GM21367 (cell line): ENCODE measurements at regions not wholly inside any gene's neighbourhood (a gene's known extent, or its start where the extent isn't known, plus 50 kb on each side); places are given as distances from the start of the nearest gene placed in this dataset.

Source experiments
- ATAC-seq: cut with Tn5 transposase; IDR thresholded peaks from one replicate; pipeline ENCODE4 v1.9.1; 2021; ENCODE audit not compliant: unreplicated experiment

DNA sequence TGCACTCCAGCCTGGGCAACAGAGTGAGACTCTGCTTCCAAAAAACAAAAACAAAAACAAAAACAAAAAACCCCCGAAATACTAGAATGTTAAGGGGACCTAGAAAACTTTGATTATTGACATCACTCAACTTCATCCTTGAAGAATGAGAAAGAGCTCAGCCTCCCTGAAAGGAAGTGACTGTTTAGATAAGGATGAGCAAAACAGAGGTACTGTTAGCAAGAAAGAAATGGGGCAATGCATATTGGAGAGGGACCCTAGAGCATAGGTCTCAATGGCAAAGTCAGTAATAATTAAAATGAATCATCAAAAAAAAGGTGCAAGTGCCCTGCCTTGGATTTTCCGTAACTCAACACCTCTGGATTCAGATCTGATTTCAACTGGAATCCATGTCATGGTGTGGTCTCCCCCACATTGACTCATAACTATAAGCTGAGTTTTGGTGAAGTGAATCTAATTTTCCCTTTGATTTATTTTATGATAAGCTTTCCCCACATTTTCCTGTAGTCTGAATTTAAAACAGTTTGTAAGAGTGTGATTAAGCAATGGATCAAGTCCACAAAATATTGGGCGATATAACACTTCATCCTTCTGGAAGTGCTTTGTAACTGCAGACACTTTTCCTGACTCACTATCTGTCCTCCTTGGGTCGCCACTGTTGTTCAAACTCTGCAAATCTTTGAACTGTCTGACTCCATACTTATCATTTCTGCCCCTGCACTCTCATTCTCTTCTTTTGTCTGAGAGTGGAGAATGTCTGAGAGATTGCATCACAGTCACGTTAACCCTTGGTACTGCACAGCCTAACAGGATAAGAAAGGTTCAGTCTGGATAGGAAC, 224.8 kb upstream of the LYZL1 start:
- ATAC-seq = no peak

DNA sequence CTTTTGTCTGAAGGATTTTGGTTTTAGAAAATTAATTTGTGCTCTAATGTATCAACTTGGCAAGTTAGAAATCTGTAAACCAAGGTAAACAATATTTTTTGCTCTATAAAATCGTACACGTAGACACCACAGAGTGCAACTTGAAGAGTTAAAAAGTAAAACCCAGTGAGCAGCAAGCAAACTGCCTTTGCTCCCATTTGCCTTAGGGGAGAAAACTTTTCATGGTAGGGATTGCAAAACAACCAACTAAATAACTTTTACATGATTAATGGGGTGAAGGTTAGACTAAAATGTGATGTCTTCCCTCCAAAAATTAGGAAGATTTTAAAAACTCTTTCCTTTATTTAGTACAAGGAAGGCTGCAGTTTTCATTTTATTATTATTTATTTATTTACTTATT, 224.2 kb upstream of the LYZL1 start:
- no peak for ATAC-seq

DNA sequence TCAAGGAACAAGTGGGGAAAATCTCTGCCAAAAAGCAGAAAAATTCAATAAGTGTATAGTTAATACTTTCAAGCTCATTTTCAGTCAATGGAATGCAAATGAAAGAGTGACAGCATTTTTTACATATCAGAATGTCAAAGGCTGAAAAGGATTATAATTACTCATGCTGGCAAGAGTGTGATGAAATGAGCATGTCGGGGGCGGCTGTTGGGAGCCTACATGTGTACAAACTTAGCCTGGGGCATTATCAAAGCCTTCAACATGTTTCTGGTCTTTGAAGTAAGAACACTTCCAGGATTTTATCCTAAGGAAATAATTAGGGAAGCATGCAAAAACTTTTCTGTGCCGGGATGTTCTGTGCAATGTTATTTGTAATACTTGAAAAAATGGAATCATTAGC, 221.7 kb upstream of the LYZL1 start:
- no peak for ATAC-seq

DNA sequence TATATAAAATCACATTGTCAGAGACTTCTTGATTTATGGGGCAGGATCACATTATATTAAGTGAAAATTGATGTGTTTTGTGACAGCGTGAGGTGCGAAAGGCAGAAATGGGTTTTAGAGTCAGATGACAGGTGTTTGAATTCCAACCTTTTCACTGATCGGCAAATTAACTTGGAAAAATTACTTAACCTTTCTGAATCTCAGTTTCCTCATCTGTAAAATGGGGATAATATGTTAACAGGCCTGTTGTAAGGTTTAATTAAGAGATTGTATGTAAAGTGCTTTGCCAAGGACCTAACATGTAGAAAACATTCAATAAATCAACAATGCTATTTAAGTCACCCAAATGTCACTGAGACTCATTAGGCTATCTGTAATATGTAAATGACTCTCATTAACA, 221.2 kb upstream of the LYZL1 start:
- ATAC-seq = no peak

DNA sequence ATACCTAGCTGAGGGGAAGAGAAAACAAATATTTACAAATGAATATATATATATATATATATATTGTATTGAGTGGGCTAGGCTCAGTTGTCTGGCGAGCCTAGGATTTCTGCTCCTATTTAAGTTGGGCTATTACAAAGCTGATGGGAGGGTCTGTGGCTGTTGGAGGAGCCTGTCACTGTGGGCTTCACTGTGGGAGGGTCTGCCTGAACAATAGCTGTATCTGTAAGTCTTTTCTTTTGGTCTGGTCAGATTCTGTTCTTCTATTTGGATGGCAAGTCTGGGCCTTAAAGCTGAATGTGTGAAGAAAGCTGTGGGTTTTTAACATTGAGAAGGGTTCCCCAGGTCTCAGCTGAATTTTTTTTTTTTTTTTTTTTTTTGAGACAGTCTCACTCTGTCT, 220.6 kb upstream of the LYZL1 start:
- ATAC-seq = no peak

DNA sequence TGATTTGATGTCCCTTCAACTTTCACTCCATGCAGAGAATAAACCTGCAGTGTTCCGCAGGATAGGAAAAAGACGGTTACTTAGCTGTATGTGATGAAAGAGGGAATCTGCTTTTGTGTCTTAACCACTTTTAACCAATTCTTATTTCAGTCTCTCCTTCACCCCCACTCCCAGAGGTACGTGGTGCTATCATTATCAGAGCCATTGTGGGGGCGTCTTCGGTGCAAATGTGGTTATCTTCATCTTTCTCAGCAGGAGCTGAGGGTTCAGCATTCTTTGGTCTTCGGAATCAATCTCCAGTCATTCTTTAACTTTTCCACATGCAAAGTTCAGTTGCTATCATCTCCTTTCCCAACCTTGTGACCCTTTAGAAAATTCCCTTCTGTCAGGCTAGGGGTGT, 219.9 kb upstream of the LYZL1 start:
- no peak for ATAC-seq

DNA sequence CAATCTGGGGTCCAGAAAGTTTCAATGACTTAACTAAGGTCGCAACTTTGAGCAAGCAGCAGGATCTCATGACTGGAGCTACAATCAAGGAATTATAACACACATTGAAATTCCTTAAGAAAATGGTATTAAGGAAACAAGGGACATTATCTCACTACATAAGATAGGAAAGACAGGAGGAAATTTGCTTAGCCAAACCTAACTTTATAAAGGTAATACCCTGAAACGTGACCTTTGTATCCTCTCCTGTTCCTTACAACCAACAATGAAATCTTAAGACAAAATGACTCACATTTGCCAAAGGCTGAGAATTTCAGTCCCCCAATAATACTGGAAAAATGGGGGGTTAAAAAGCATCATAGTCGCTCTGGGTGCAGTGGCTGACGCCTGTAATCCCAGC, 218.9 kb upstream of the LYZL1 start:
- no peak for ATAC-seq

DNA sequence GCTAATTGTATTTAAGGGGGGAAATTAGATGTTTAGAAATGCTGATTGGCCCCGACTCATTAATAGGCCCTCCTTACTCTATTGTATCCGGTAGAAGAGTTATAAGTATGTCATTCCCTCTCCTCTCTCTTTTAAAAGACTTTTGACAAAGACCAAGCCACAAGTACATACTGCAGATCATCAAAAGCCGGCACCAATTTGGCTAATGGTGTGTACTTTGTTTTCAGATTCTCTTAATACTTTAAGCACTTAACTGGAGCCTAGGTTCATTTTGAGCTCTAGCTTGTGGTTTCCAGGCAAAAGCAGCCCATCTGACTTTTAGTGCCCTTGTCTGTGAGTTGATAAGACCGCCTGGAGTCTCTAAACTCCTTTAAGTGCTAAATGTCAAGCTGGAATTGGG, 210.0 kb upstream of the LYZL1 start:
- ATAC-seq = no peak

DNA sequence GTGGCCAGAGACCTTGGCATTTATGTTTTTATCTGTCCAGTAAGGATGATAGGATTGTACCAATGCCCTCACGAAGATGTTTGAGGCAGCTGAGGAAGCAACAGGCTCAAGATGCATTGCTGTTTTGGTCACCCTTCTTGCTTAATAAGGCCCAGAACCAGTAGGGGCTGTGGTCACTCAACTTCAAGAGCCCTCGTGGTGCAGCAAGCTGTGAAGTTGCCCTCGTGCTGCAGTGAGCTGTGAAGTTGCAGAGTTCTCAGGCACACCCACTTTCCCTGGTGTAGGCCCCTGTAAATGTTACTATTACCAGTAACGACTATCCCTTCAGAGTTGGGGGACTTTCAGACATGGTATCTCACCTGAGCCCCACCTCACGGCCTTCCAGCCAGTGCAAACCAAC, 207.6 kb upstream of the LYZL1 start:
- ATAC-seq = no peak

DNA sequence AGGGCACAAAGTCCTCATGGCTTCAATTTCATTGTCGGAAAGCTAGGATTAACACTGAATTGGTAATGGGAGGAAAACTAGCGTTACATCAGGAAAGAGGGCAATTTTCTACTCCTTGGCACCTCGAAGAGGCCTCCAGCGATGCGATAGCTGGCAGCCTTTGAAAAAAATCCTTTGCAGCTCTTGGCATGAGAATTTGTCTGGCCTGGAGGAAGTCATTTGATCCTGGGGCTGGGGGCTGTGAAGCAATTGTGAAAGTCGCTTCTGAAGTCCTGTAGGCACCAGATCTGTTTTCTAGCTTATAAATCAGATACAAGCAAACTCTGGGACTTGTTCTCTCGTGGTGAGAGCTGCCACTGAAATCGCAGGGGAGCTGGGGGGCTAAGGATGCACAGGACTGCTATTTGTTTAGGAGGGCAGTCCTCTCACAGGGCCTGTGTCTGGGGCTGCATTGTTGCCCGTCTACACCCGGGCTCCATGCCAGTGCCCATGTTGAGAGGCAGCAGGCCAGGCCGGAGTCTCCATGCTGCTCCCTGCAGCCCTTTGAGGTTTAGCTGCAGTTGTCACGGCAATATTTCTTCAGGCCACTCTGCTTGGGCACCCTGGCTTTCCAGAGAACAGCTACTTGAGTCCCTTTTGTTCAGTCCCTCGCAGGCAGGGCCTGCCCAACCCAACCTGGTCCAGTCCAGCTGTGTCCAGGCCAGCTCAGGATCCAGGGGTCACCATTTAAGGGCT, 206.8 kb upstream of the LYZL1 start:
- no peak for ATAC-seq

DNA sequence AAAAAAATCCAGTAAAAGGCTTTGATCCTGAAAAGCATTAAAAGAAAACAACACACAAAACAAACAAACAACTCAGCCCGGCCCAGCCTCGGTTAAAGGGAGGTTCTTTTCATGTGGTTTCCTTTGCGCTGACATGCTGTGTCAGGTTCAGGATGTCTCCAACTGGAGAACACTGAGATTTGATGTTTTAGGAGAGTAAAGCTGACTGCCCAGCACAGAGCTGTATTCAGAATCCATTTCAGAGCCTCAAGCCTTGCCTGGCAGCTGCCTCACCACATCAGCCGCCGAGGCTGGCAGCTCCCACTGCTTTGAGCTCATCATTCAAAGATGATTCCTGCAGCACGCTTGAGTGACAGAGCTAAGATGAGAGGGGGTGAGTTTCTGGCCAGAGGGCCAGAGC, 205.8 kb upstream of the LYZL1 start:
- ATAC-seq = no peak

DNA sequence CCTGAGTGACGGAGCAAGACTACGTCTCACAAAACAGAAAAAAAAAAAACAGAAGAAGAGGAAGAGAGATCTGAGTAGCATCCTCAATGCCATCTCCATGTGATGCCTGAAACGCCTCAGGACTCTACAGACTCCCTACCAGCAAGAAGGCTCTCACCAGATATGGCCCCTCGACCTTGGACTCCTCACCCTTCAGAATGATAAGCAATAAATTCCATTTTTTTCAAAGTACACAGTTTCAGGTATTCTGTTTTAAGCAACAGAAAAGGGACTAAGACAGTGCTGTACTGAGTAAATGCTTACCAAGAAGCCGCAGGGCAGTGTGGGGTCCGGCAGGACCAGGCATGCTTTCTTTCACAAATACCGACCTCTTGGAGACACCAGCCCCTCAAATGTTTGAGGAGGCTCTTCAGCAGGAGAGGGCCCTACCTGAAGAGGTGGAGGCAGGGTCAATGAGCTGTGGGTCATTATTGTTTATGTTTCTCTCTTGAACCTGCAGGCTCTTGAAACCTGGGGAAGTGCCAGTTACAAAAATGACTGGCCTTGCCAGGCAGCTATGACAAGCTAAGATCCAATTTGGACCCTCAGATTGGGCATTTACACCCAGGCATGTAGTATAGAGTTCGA, 204.1 kb upstream of the LYZL1 start:
- ATAC-seq = no peak

DNA sequence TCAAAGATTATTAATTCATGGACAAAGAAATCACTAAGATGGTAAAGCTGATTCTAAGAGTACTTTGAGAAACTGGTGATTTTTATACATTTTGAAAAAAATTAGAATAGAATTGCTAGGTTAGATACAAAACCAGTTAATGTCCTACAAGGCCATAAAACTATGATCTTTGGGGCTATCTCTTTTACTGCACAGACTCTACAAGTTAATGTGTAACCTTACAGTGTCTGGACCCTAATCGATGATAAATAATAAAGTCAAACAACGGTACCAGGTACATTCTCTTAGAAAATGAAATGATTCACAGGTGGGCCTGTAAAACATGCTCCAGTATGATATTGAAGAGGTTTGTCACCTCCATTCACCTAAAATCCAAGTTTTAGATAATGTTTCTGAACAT, 199.8 kb upstream of the LYZL1 start:
- ATAC-seq = no peak

DNA sequence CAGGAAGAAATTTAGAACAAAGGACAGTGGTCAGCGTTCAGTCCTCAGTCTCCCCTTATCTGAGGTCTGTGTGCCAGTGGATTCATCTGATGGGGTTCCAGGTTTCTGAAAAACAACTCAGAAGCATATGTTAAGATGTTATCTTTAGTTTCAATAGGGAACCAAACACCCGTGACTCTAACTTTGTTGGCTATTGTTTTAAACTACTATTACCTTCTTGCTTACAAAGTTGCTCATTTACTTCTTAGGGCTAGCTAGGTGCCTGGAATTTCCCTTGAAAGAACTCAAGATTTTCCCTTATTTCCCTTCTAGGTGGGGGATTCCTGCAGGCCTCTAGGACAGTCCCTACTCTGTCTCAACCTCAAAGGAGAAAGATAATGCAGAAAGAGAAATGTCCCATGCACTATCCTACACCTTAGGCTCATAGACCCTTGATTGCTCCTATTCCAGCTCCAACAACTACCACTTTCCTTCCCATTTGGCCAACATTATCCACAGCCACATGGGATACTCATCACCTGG, 192.5 kb upstream of the LYZL1 start:
- ATAC-seq = no peak

DNA sequence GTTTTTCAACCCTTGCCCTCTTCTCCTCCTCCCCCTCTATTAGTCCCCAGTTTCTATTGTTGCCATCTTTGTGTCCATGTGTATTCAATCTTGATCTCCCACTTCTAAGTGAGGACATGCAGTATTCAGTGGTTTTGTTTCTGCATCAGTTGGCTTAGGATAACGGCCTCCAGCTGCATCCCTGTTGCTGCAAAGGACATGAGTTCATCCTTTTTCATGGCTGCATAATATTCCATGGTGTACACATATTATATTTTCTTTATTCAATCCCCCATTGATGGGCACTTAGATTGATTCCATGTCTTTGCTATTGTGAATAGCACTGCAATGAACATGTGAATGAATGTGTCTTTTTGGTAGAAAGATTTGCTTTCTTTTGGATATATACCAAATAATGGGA, 190.4 kb upstream of the LYZL1 start:
- ATAC-seq = no peak

DNA sequence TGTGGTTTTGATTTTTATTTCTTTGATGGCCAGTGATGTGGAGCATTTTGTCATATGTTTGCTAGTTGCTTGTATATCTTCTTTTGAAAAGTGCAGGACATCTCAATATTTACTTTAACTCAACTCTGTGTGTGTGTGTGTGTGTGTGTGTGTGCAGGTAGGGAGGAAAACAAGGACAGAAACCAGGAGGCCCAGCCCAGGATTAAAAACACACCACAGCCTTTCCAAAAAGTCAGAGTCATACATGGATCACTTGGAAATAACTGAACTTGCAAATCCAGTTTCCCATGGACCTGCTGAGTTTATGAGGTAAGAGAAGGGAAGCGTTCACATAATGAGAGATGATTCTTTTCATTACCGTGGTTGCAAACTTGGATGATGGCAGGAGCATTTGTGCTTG, 189.9 kb upstream of the LYZL1 start:
- ATAC-seq = no peak

DNA sequence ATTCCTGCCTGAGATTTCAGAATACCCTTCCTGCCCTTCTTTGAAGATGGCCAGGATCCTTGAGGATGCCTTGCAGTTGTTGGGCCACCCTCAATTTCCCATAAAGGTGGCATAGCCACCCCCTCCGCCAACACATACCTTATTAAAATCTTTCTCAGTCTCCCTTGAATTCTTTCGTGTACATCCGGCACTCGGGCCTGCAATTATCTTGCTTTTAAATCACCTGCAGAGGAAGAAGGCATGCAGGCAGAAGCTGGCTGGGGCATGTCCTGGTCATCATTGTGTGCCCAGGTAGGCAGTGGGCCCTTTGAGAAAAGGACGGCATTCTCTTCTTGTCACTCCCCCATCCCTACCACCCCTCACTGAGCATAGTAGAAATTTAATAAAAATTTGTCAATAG, 189.5 kb upstream of the LYZL1 start:
- ATAC-seq = no peak

DNA sequence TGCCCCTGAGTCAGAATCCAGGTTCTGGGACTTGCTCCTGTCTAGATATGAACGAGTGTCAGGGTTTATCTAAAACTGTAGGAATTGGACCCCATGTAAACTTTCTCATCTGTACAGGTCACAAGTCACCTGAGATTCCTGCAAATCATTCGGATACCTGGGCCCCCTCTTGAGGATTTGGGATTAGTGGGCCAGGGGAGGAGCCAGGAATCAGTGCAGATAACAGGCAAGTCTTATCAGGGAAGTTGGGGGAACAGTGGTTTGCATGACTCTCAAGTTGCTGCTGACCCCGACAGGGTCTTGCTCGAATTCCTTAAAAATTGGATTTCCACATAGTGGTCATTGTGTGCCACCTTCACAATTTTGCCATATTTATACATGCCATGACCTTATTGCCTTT, 188.4 kb upstream of the LYZL1 start:
- ATAC-seq = no peak

DNA sequence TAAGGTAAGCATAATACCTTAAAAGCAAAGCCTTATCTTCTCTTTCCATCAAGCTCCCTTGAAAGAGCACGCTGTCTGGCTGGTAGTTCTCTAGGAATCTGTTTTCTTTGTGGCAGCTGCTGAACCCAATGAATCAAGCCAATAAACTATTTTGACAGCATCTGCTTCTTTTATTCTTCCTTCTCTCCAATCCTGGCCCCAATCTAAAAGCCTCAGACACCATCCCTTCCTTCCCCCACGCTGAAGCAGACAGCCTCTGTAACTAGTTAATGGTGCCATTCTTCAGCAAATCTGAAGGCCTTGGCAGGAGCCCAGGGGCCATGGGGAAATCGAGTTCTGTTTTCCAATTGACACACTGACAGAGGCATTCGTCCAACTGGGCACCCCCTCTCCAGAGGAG, 186.6 kb upstream of the LYZL1 start:
- no peak for ATAC-seq

DNA sequence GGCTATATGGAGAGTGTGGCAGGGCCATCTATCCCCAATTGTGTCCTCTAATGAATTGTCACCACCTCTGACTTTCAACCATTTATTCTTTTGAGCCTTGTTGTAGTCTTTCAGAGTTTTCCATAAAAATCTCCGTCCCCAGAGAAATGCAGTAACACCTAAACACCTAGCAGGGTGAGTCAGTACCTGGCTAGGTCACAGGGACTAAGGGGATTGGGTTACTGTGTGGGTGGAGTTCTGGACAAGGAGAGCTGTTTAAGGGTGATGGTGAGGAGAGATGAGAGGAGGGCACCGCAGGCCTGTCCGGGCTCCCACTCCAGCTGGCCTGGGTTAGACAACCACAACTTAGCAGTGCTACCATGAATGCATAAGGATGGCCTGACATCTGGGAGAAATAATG, 186.2 kb upstream of the LYZL1 start:
- no peak for ATAC-seq

DNA sequence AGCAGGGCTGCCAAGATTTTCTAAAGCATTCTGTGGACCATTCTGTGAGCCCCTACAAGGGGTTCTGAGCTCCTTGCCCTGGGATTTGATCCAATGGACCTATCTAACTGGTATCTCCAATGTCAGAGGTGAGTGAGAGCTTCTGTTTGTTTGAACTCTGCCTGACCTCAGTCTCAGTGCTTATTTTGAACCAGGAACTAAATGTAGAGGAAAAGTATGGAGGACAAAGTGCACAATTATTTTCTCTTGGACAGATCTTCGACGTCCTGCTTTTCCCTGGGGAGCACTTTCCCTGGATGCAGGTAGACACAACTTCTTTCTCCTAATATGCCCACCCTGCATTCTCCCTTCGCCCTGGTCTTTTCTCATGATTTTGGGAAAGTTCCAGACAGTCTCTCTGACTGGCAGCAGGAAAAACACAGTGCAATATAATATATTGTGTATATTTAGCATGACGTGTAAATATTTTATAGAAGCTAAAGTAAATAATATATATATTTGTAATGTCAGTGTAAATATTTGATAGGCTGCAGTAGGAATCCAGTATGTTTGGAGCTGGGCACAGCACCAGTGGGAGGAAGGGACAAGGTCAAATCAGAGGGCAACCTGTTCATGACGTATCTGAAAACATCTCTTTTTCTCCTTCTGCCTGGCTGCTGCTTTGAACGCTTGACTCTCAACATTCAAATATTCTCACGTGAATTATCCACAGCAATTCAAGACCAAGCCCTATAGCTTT, 184.0 kb upstream of the LYZL1 start:
- no peak for ATAC-seq
